ENCODE measurements at regions not wholly inside any gene's neighbourhood (a gene's known extent, or its start where the extent isn't known, plus 50 kb on each side); places are given as distances from the start of the nearest gene placed in this dataset.

GRCh38 chr10:35792291-35792690 lies 150.2 kb upstream of the FZD8 start (continued):
- TF ChIP-seq CHD7 (IDR thresholded peaks at IDR 0.05; ENCODE audit: insufficient replicate concordance, low read length), result no peak
- TF ChIP-seq JUND (IDR thresholded peaks at IDR 0.05; ENCODE audit: low read length), result no peak
- TF ChIP-seq, protein P1, sequence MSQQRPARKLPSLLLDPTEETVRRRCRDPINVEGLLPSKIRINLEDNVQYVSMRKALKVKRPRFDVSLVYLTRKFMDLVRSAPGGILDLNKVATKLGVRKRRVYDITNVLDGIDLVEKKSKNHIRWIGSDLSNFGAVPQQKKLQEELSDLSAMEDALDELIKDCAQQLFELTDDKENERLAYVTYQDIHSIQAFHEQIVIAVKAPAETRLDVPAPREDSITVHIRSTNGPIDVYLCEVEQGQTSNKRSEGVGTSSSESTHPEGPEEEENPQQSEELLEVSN (IDR thresholded peaks at IDR 0.05), result no peak
- TF ChIP-seq NRF1 (IDR thresholded peaks at IDR 0.05; ENCODE audit: low read depth, low read length), result no peak
- TF ChIP-seq SP2 (IDR thresholded peaks at IDR 0.05; ENCODE audit: low read length), result no peak
- TF ChIP-seq KDM5A (IDR thresholded peaks at IDR 0.05; ENCODE audit: low read length), result no peak
- no peak for TF ChIP-seq ASH2L (IDR thresholded peaks at IDR 0.05; ENCODE audit: low read length)
- TF ChIP-seq TAF1 (IDR thresholded peaks at IDR 0.05; ENCODE audit: low read depth, low read length), result no peak
- no peak for TF ChIP-seq EGR1 (IDR thresholded peaks at IDR 0.05; ENCODE audit: borderline replicate concordance, low read depth, low read length)
- no peak for TF ChIP-seq SAP30 (IDR thresholded peaks at IDR 0.05; ENCODE audit: insufficient read depth, insufficient replicate concordance, low read length)
